ENCODE measurements at regions not wholly inside any gene's neighbourhood (a gene's known extent, or its start where the extent isn't known, plus 50 kb on each side); places are given as distances from the start of the nearest gene placed in this dataset.

GRCh38 chr5:167726642-167727041 is 564.8 kb upstream of the WWC1 start:
- intact Hi-C loops (cut with micrococcal nuclease) = no loop called here

GRCh38 chr5:167730121-167730520 is 561.3 kb upstream of the WWC1 start:
- intact Hi-C loops (cut with micrococcal nuclease) = no loop called here

GRCh38 chr5:167730656-167731055 is 560.8 kb upstream of the WWC1 start:
- intact Hi-C loops (cut with micrococcal nuclease) = no loop called here

- intact Hi-C loops (cut with micrococcal nuclease) = no loop called here
Measured at GRCh38 chr5:167731951-167732350, 559.5 kb upstream of the WWC1 start.

- intact Hi-C loops (cut with micrococcal nuclease) = no loop called here
Measured at GRCh38 chr5:167732499-167732898, 558.9 kb upstream of the WWC1 start.

- intact Hi-C loops (cut with micrococcal nuclease) = no loop called here
Measured at GRCh38 chr5:167736992-167737391, 554.5 kb upstream of the WWC1 start.

GRCh38 chr5:167743695-167744464 is 547.6 kb upstream of the WWC1 start:
- intact Hi-C loops (cut with micrococcal nuclease) = no loop called here

- intact Hi-C loops (cut with micrococcal nuclease) = no loop called here
Measured at GRCh38 chr5:167745868-167746267, 545.6 kb upstream of the WWC1 start.

GRCh38 chr5:167750586-167750985 is 540.9 kb upstream of the WWC1 start:
- intact Hi-C loops (cut with micrococcal nuclease) = no loop called here

- intact Hi-C loops (cut with micrococcal nuclease) = no loop called here
Measured at GRCh38 chr5:167752936-167753335, 538.5 kb upstream of the WWC1 start.

- intact Hi-C loops (cut with micrococcal nuclease) = no loop called here
Measured at GRCh38 chr5:167753725-167754490, 537.5 kb upstream of the WWC1 start.

GRCh38 chr5:167754501-167755021 is 536.9 kb upstream of the WWC1 start:
- intact Hi-C loops (cut with micrococcal nuclease) = no loop called here

- intact Hi-C loops (cut with micrococcal nuclease) = no loop called here
Measured at GRCh38 chr5:167755420-167755819, 536.0 kb upstream of the WWC1 start.

GRCh38 chr5:167759057-167759821 is 532.2 kb upstream of the WWC1 start:
- intact Hi-C loops (cut with micrococcal nuclease) = no loop called here

- intact Hi-C loops (cut with micrococcal nuclease) = no loop called here
Measured at GRCh38 chr5:167763772-167764171, 527.7 kb upstream of the WWC1 start.

- intact Hi-C loops (cut with micrococcal nuclease) = no loop called here
Measured at GRCh38 chr5:167764641-167765289, 526.7 kb upstream of the WWC1 start.

- intact Hi-C loops (cut with micrococcal nuclease) = no loop called here
Measured at GRCh38 chr5:167765352-167765751, 526.1 kb upstream of the WWC1 start.

GRCh38 chr5:167766957-167767356 is 524.5 kb upstream of the WWC1 start:
- intact Hi-C loops (cut with micrococcal nuclease) = no loop called here

- intact Hi-C loops (cut with micrococcal nuclease) = no loop called here
Measured at GRCh38 chr5:167767795-167768194, 523.6 kb upstream of the WWC1 start.

- intact Hi-C loops (cut with micrococcal nuclease) = no loop called here
Measured at GRCh38 chr5:167769846-167770413, 521.5 kb upstream of the WWC1 start.

GRCh38 chr5:167770461-167770860 is 521.0 kb upstream of the WWC1 start:
- intact Hi-C loops (cut with micrococcal nuclease) = no loop called here

Measured in T-helper 1 cell treated with Interleukin-12 subunit alpha and Interleukin-12 subunit beta and Interleukin-4 antibody, amounts not matched to agents 30 ng/mL and 1 ng/mL, for 36 hours (primary cell).